ENCODE measurements at regions not wholly inside any gene's neighbourhood (a gene's known extent, or its start where the extent isn't known, plus 50 kb on each side); places are given as distances from the start of the nearest gene placed in this dataset.

GRCh38 chr4:54159543-54159942 is 59.6 kb downstream of the GSX2 start:
- H3K9ac ChIP-seq (ENCODE audit: control insufficient read depth, insufficient read depth, low read length): no peak overlapping the region
- no peak for FAIRE-seq
- H3K9me3 ChIP-seq (replicated peaks; ENCODE audit: control insufficient read depth, insufficient read depth, low read length): no peaks in the 10 kb centered on the region
- no TSS peak for BruUV-seq (replicated peaks)
- no peak overlapping the region for H2AFZ ChIP-seq (ENCODE audit: control insufficient read depth, low read depth, low read length)
- intact Hi-C loops (cut with micrococcal nuclease; ENCODE audit: unreplicated experiment): no loop called here
- no peaks in the 10 kb centered on the region for H3K79me2 ChIP-seq (ENCODE audit: control insufficient read depth, insufficient read depth, low read length)
- CTCF ChIA-PET: interaction anchor here (1.1 kb wide), 1 partner anchor 73 kb away, joined by 3 read pairs; no protein-coding TSS in a partner anchor
- no peaks in the 10 kb centered on the region for H3K36me3 ChIP-seq (ENCODE audit: control insufficient read depth in 2 of 2, insufficient read depth in 2 of 2, low read length in 1 of 2)
- RAD21 ChIA-PET (ENCODE audit: unreplicated experiment): no interaction called here
- TF ChIP-seq YY1 (IDR thresholded peaks at IDR 0.05; ENCODE audit: low read depth, low read length) (no peak), TCF3 (IDR thresholded peaks at IDR 0.05; ENCODE audit: borderline replicate concordance, insufficient read depth, low read depth, low read length) (no peak)
- SMC1A ChIA-PET (ENCODE audit: uncharacterized antibody, unreplicated experiment): interaction anchor here (0.6 kb wide), 1 partner anchor 64 kb away, joined by 3 read pairs; no protein-coding TSS in a partner anchor
- H3K4me1 ChIP-seq (ENCODE audit: control insufficient read depth, insufficient read depth, low read length): no peaks in the 10 kb centered on the region
- no peak overlapping the region for H3K4me3 ChIP-seq
- POLR2A ChIA-PET: no interaction called here
- H4K20me1 ChIP-seq (ENCODE audit: control insufficient read depth, insufficient read depth): no peaks in the 10 kb centered on the region
- in situ Hi-C loops (cut with MboI): no loop called here
- H3K27ac ChIP-seq (ENCODE audit: control insufficient read depth, insufficient read depth): no peak overlapping the region
- no peak for DNase-seq (ENCODE audit: low read depth, low spot score)
- WGBS (ENCODE audit: insufficient coverage, insufficient replicate concordance, low lambda C conversion rate, missing lambda C conversion rate): 23% methylated on average over 3 of the region's 3 CpGs
- no peak overlapping the region for H3K4me2 ChIP-seq (ENCODE audit: control insufficient read depth, insufficient read depth)
- H3K27me3 ChIP-seq (replicated peaks in 1 of 2; ENCODE audit: control insufficient read depth in 2 of 2, insufficient read depth in 2 of 2, low read length in 1 of 2): no peaks in the 10 kb centered on the region
- no peak for ATAC-seq

- in situ Hi-C loops (cut with MboI) (no loop called here), intact Hi-C loops (cut with micrococcal nuclease; ENCODE audit: unreplicated experiment) (no loop called here)
- no peak overlapping the region for H3K9ac ChIP-seq (ENCODE audit: control insufficient read depth, insufficient read depth, low read length)
- H3K27ac ChIP-seq (ENCODE audit: control insufficient read depth, insufficient read depth): no peak overlapping the region
- ATAC-seq (no peak), DNase-seq (ENCODE audit: low read depth, low spot score) (no peak), FAIRE-seq (no peak)
- H3K27me3 ChIP-seq (replicated peaks in 1 of 2; ENCODE audit: control insufficient read depth in 2 of 2, insufficient read depth in 2 of 2, low read length in 1 of 2): no peaks in the 10 kb centered on the region; a peak in 2 of 4 replicates
- ChIA-PET SMC1A (ENCODE audit: uncharacterized antibody, unreplicated experiment) (no interaction called here), POLR2A (no interaction called here), CTCF (no interaction called here), RAD21 (ENCODE audit: unreplicated experiment) (no interaction called here)
- H4K20me1 ChIP-seq (ENCODE audit: control insufficient read depth, insufficient read depth): no peaks in the 10 kb centered on the region
- no peaks in the 10 kb centered on the region for H3K36me3 ChIP-seq (ENCODE audit: control insufficient read depth in 2 of 2, insufficient read depth in 2 of 2, low read length in 1 of 2)
- H3K4me1 ChIP-seq (ENCODE audit: control insufficient read depth, insufficient read depth, low read length): no peaks in the 10 kb centered on the region
- H2AFZ ChIP-seq (ENCODE audit: control insufficient read depth, low read depth, low read length): no peak overlapping the region
- no peaks in the 10 kb centered on the region for H3K9me3 ChIP-seq (replicated peaks; ENCODE audit: control insufficient read depth, insufficient read depth, low read length)
- 73% methylated on average over 4 of the region's 4 CpGs for WGBS (ENCODE audit: insufficient coverage, insufficient replicate concordance, low lambda C conversion rate, missing lambda C conversion rate)
- no peak overlapping the region for H3K4me2 ChIP-seq (ENCODE audit: control insufficient read depth, insufficient read depth)
- H3K4me3 ChIP-seq: no peak overlapping the region
- no peaks in the 10 kb centered on the region for H3K79me2 ChIP-seq (ENCODE audit: control insufficient read depth, insufficient read depth, low read length)
- TF ChIP-seq BACH1 (IDR thresholded peaks at IDR 0.05; ENCODE audit: borderline replicate concordance): no peak
- TF ChIP-seq TCF12 (IDR thresholded peaks at IDR 0.05; ENCODE audit: low read depth, low read length): no peak
- no TSS peak for BruUV-seq (replicated peaks)
These were observed 64.1 kb upstream of the PDGFRA start for GRCh38 chr4:54165011-54165410.
